Keratinocyte (primary cell): ENCODE measurements at regions not wholly inside any gene's neighbourhood (a gene's known extent, or its start where the extent isn't known, plus 50 kb on each side); places are given as distances from the start of the nearest gene placed in this dataset.

ENCODE experiments used
- DNase-seq: peaks from one replicate; pipeline ENCODE4 v3.0.0-alpha.2; 2011; ENCODE audit warnings: low read depth, missing footprints, low spot score
- FAIRE-seq: peaks from 2 replicates; lab custom pipeline; 2011; peaks lifted over from hg19 to GRCh38; lab: Jason Lieb, UNC
- H2AFZ ChIP-seq: 2 replicates; pipeline ENCODE4 v1.6.0; 2012; ENCODE audit warnings: low read length, control low read depth, inconsistent platforms; ENCODE audit not compliant: control insufficient read depth
- H3K27ac ChIP-seq: 2 replicates; pipeline ENCODE4 v1.5.1; 2011; ENCODE audit warnings: low read length; ENCODE audit not compliant: control insufficient read depth, insufficient read depth
- H3K27me3 ChIP-seq: 3 replicates; pipeline ENCODE4 v1.6.0; 2011; ENCODE audit warnings: low read length; ENCODE audit not compliant: control insufficient read depth, insufficient read depth; ENCODE audit errors: extremely low read depth
- H3K36me3 ChIP-seq, 2 experiments: 2 replicates in 1 of 2; 3 replicates in 1 of 2; pipeline ENCODE4 v1.5.1; 2011; ENCODE audit warnings: low read length in 2 of 2, mild to moderate bottlenecking in 1 of 2; ENCODE audit not compliant: control insufficient read depth in 2 of 2, insufficient read depth in 2 of 2; ENCODE audit errors: extremely low read depth in 1 of 2
- H3K4me1 ChIP-seq: 3 replicates; pipeline ENCODE4 v1.5.1; 2011; ENCODE audit warnings: low read length; ENCODE audit not compliant: control insufficient read depth, insufficient read depth; ENCODE audit errors: extremely low read depth
- H3K4me2 ChIP-seq: 3 replicates; pipeline ENCODE4 v1.6.0; 2011; ENCODE audit warnings: low read depth, low read length; ENCODE audit not compliant: control insufficient read depth, insufficient read depth; ENCODE audit errors: extremely low read depth
- H3K4me3 ChIP-seq, 3 experiments: fragments of 200-600 bp in 1 of 3; sonication (generic) in 1 of 3; 2 replicates in 2 of 3; 3 replicates in 1 of 3; pipeline ENCODE4 v1.5.1; 2011 to 2016; ENCODE audit warnings: low read length in 3 of 3, mild to moderate bottlenecking in 3 of 3, control low read depth in 2 of 3, inconsistent platforms in 1 of 3, low read depth in 1 of 3, mixed read lengths in 1 of 3, mixed run types in 1 of 3, moderate library complexity in 1 of 3; ENCODE audit not compliant: control insufficient read depth in 2 of 3, insufficient read depth in 2 of 3; ENCODE audit errors: extremely low read depth in 1 of 3
- H3K79me2 ChIP-seq: 2 replicates; pipeline ENCODE4 v1.6.0; 2012; ENCODE audit warnings: low read length; ENCODE audit not compliant: control insufficient read depth, insufficient read depth
- H3K9ac ChIP-seq: 3 replicates; pipeline ENCODE4 v1.6.0; 2011; ENCODE audit warnings: low read length; ENCODE audit not compliant: control insufficient read depth, insufficient read depth; ENCODE audit errors: extremely low read depth
- H3K9me1 ChIP-seq: 3 replicates; pipeline ENCODE4 v1.6.0; 2011; ENCODE audit warnings: low read length; ENCODE audit not compliant: control insufficient read depth, insufficient read depth; ENCODE audit errors: extremely low read depth
- H3K9me3 ChIP-seq: 2 replicates; pipeline ENCODE4 v1.5.1; 2012; ENCODE audit warnings: low read depth, low read length; ENCODE audit not compliant: control insufficient read depth
- H4K20me1 ChIP-seq: 3 replicates; pipeline ENCODE4 v1.6.0; 2011; ENCODE audit warnings: low read length; ENCODE audit not compliant: control insufficient read depth, insufficient read depth; ENCODE audit errors: extremely low read depth
- EZH2 ChIP-seq: IDR thresholded peaks from one replicate; pipeline ENCODE4 v1.6.1; 2012; ENCODE audit warnings: inconsistent platforms, mild to moderate bottlenecking, low read length, moderate library complexity
- dilution Hi-C: fragments of 300-500 bp; cut with MboI; formaldehyde crosslinking; loops from one replicate; pipeline ENCODE4 v1.7.0; 2020; ENCODE audit warnings: low sequenced_read_pairs; ENCODE audit not compliant: extremely low pct_ligation_motif_present
- TF ChIP-seq, protein P1 (sequence below), 3 experiments: IDR thresholded peaks in 1 of 3; conservative IDR thresholded peaks in 1 of 3; optimal IDR thresholded peaks in 1 of 3; 2 replicates in 2 of 3; 3 replicates in 1 of 3; pipeline versions ENCODE3 to v1.5.1; 2011; ENCODE audit warnings: low read length in 3 of 3, mild to moderate bottlenecking in 3 of 3, moderate library complexity in 2 of 3, control low read depth in 1 of 3, inconsistent platforms in 1 of 3; ENCODE audit not compliant: insufficient read depth in 2 of 3; ENCODE audit errors: extremely low read depth in 1 of 3

DNA sequence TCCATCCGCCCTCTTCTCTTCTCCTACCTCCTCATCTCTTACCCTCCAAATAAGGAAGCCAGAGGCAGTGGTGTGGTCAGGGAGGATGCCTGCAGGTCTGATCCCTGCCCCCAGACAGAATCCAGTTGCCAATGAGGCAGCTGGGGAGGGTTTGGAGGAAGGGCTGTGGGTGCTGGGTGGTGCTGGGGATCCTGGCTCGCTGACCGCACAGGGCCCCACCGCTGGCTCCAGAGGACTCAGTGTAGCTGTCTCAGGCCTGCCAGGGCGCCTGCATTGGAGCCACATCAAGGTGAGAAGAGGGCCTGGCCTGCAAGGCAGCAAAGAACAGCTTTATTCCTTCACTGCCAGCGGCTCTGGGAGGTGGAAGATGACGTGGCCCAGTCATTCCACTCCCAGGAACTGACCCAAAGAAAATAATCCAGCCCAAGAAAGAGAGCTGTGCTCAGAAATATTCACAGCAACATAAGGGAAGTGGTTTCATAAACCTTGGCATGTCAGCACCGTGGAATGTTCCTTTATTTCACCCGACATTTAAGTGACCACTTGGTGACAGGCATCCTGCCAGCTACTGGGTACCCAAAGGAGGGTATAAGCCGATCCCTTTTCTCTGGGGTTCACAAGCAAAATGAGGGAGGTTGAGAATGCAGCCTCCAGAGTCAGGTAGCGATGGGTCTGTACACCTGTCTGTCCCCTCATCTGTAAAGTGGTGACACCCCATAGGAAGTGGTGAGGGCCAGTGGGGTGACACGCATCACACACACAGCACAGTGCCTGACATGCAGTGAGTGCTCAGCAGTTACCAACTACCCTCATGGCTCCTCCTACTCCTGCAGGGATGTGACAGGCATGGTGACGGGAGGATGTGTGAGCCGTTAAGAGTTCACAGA is 125.1 kb downstream of the SNX5 start:
- H3K9me3 ChIP-seq, result peaks cover 2% of the 10 kb centered on the region
- no peak overlapping the region for H2AFZ ChIP-seq
- no peaks in the 10 kb centered on the region for H3K9me1 ChIP-seq
- peak overlapping the region; percentile 10 for H3K9ac ChIP-seq
- no peaks in the 10 kb centered on the region for H3K36me3 ChIP-seq
- H3K27ac ChIP-seq, result no peak overlapping the region
- H3K27me3 ChIP-seq, result no peaks in the 10 kb centered on the region
- no peak overlapping the region for H3K4me2 ChIP-seq
- FAIRE-seq (no peak), DNase-seq (no peak)
- no peaks in the 10 kb centered on the region for H3K79me2 ChIP-seq
- dilution Hi-C loops, result no loop called here
- no peak overlapping the region for H3K4me3 ChIP-seq
- H3K4me1 ChIP-seq, result peaks cover 8% of the 10 kb centered on the region
- H4K20me1 ChIP-seq, result no peaks in the 10 kb centered on the region
- TF ChIP-seq EZH2, result no peak
- TF ChIP-seq, protein P1, sequence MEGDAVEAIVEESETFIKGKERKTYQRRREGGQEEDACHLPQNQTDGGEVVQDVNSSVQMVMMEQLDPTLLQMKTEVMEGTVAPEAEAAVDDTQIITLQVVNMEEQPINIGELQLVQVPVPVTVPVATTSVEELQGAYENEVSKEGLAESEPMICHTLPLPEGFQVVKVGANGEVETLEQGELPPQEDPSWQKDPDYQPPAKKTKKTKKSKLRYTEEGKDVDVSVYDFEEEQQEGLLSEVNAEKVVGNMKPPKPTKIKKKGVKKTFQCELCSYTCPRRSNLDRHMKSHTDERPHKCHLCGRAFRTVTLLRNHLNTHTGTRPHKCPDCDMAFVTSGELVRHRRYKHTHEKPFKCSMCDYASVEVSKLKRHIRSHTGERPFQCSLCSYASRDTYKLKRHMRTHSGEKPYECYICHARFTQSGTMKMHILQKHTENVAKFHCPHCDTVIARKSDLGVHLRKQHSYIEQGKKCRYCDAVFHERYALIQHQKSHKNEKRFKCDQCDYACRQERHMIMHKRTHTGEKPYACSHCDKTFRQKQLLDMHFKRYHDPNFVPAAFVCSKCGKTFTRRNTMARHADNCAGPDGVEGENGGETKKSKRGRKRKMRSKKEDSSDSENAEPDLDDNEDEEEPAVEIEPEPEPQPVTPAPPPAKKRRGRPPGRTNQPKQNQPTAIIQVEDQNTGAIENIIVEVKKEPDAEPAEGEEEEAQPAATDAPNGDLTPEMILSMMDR (optimal IDR thresholded peaks at IDR 0.05 in 1 of 3, IDR thresholded peaks at IDR 0.05 in 1 of 3, conservative IDR thresholded peaks at IDR 0.05 in 1 of 3; ENCODE audit: extremely low read depth in 1 of 3, insufficient read depth in 2 of 3, low read length in 3 of 3), result no peak

- no peaks in the 10 kb centered on the region for H4K20me1 ChIP-seq
- no peak overlapping the region for H3K27ac ChIP-seq
- H3K4me3 ChIP-seq, result no peak overlapping the region
- no peaks in the 10 kb centered on the region for H3K9me1 ChIP-seq
- no peak for DNase-seq
- H3K4me1 ChIP-seq, result peaks cover 4% of the 10 kb centered on the region
- H3K27me3 ChIP-seq, result no peaks in the 10 kb centered on the region
- no peak overlapping the region for H3K4me2 ChIP-seq
- TF ChIP-seq, protein P1 (optimal IDR thresholded peaks at IDR 0.05 in 1 of 3, IDR thresholded peaks at IDR 0.05 in 1 of 3, conservative IDR thresholded peaks at IDR 0.05 in 1 of 3; ENCODE audit: extremely low read depth in 1 of 3, insufficient read depth in 2 of 3, low read length in 3 of 3), result no peak
- no peak for TF ChIP-seq EZH2
- no peaks in the 10 kb centered on the region for H3K36me3 ChIP-seq
- no peak overlapping the region for H2AFZ ChIP-seq
- H3K9me3 ChIP-seq, result peaks cover 2% of the 10 kb centered on the region
- H3K79me2 ChIP-seq, result no peaks in the 10 kb centered on the region
- FAIRE-seq, result no peak
- dilution Hi-C loops, result no loop called here
- H3K9ac ChIP-seq, result no peak overlapping the region
Measured at GRCh38 chr20:17841751-17842215, 126.8 kb downstream of the SNX5 start.
